OCI-M2 (cell line): ENCODE measurements at regions not wholly inside any gene's neighbourhood (a gene's known extent, or its start where the extent isn't known, plus 50 kb on each side); places are given as distances from the start of the nearest gene placed in this dataset.
"Not testable (repeated sequence)": the region's sequence is repeated elsewhere in the genome, so short reads cannot be mapped to it uniquely, and the experiment has no call there.

ENCODE experiments used
- DNase-seq: peaks from one replicate; lab custom pipeline; 2025; ENCODE audit not compliant: unreplicated experiment; lab: John Stamatoyannopoulos, UW

GRCh38 chr2:64792995-64793639 lies 139.4 kb upstream of the SERTAD2 start:
- DNase-seq = no peak

- no peak for DNase-seq
Observed at GRCh38 chr2:64793701-64794100, 140.0 kb upstream of the SERTAD2 start.

- DNase-seq = no peak
Observed at GRCh38 chr2:64794426-64794995, 140.8 kb upstream of the SERTAD2 start.

DNA sequence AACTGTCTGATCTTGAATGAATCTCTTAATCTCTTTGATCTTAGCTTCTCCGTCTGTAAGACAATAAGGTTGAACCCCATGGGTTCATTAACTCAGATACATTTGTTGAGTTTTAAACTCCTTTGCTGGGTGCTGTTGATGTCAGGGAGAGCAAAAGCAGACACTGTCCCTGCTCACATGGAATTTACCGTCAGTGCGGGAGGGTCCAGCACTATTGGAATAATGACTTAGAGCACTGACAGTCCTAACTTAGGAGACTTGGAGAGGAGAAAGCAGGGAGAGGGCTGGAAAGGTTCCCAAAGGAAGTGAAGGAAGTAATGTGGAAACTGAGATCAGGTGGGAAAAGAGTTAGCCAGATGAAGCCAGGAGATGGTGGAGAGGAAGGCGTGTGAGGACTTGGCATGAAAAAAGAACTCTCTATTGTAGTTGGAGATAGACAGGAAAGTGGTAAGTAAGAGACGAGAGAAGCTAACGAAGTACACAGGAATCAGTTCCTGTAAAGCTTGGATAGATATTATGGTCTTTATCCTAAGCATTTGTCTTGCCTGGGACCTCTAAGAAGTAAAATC lies 141.4 kb upstream of the SERTAD2 start:
- DNase-seq = no peak

DNA sequence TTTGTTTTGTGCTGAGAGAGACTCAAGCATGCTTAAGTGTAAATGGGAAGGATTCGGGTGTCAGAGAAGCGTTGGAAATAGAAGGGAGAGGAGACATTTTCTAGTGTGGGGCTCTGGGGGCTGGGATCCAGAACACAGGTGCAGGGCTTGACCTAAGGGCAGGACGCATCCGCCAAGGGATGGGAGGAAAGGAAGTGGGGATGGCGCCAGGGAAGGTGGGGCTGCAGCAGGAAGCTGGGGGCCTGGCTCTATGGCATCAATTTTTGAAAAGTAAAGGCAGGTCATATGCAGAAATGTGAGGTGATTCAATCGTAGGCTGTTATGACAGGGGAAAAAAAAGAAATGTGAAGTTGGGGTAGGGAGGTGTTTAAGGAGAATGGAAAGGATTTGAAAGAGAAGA lies 143.2 kb upstream of the SERTAD2 start:
- no peak for DNase-seq

GRCh38 chr2:64797881-64798575 lies 144.3 kb upstream of the SERTAD2 start:
- DNase-seq = no peak

GRCh38 chr2:64799592-64800252 lies 146.0 kb upstream of the SERTAD2 start:
- DNase-seq = no peak

GRCh38 chr2:64803776-64804175 lies 150.1 kb upstream of the SERTAD2 start:
- DNase-seq = no peak

- no peak for DNase-seq
Observed at GRCh38 chr2:64804651-64805050, 150.9 kb upstream of the SERTAD2 start.

- no peak for DNase-seq
Observed at GRCh38 chr2:64807417-64807816, 153.7 kb upstream of the SERTAD2 start.

- no peak for DNase-seq
Observed at GRCh38 chr2:64808092-64808491, 154.4 kb upstream of the SERTAD2 start.

DNA sequence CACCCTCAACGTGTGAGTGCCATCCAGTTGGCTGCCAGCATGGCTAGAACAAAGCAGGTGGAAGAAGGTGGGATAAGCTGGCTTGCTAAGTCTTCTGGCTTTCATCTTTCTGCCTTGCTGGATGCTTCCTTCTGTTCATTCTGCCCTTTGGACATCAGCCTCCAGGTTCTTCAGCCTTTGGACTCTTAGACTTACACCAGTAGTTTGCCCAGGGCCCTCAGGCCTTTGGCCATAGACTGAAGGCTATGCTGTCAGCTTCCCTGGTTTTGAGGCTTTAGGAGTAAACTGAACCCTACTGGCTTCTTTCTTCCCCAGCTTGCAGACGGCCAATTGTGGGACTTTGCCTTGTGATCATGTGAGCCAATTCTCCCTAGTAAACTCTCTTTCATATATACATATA lies 155.0 kb upstream of the SERTAD2 start:
- no peak for DNase-seq

DNA sequence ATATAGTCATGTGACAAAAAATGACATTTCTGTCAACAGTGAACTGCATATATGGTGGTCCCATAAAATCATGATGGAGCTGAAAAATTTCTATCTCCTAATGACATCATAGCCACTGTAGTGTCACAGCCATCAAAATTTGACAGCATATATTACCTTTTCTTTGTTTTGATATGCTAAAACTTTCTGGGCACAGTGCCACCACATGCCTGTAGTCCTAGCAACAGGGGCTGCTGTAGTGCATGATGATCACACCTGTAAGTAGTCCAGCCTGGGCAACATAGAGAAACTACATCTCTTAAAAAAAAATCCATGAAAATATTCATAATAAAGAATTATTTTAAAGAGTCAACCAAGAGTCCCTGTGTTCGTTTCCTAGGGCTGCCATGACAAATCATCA lies 155.5 kb upstream of the SERTAD2 start:
- no peak for DNase-seq

DNA sequence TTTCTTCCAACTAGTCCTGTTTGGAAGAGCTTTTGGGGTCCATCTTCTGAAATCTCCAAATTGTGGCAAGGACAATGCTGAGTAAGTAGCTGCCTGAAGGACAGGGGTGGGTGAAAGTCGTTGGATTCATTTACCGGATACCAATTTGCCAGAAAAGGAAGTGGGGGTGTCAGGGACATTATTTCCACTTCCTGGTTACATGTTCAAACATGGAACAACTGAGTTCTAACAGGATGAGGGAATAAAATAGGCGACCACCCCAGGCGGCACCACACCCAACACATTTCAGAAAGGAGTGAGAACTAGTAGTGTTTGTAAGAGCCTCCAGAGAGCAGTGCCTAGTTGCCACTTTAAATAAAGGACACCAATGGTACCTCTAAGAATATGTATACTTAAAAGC lies 158.6 kb upstream of the SERTAD2 start:
- no peak for DNase-seq

GRCh38 chr2:64814007-64814406 lies 160.3 kb upstream of the SERTAD2 start:
- DNase-seq = no peak

DNA sequence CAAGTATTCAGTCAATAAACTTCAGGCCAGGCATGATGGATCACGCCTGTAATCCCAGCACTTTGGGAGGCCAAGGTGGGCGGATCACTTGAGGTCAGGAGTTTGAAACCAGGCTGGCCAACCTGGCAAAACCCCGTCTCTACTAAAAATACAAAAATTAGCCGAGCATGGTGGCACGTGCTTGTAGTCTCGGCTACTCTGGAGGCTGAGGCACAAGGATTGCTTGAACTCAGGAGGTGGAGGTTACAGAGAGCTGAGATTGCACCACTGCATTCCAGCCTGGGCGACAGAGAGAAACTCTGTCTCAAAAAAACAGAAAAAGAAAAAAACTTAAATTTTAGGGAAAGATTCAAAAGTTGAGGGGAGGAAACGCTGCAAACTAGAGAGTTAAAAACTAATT lies 162.8 kb upstream of the SERTAD2 start:
- DNase-seq = not testable (repeated sequence)

DNA sequence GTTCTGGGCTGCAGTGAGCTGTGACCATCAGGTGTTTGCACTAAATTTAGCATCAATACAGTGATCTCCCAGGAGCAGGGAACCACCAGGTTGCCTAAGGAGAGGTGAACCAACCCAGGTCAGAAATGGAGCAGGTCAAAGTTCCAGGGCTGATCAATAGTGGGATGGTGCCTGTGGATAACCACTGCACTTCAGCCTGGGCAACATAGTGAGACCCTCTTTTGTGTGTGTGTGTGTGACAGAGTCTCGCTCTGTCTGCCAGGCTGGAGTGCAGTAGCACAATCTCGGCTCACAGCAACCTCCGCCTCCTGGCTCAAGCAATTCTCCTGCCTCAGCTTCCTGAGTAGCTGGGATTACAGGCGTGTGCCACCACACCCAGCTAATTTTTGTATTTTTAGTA lies 163.7 kb upstream of the SERTAD2 start:
- no peak for DNase-seq

- no peak for DNase-seq
Observed at GRCh38 chr2:64818664-64819060, 164.9 kb upstream of the SERTAD2 start.

DNA sequence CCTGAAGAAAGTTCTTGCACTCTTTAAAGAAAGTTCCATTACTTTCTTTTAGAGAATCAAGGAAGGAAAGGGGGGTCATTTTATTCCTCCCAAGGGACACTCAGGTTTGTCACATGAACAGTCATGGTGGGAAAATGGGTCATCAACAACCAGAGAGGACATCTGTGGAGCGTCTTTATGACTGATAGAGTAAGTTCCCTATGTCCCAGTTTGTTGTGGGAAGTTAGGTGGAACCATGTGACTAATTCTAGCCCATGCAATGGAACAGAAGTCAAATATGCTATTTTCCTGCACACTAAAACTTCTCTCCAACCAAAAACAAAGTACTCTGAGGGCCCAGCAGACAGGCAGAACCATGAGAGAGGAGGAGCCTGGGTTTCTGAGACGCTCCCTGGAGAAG lies 165.6 kb upstream of the SERTAD2 start:
- DNase-seq = no peak

GRCh38 chr2:64819774-64820688 lies 166.3 kb upstream of the SERTAD2 start:
- DNase-seq = no peak

DNA sequence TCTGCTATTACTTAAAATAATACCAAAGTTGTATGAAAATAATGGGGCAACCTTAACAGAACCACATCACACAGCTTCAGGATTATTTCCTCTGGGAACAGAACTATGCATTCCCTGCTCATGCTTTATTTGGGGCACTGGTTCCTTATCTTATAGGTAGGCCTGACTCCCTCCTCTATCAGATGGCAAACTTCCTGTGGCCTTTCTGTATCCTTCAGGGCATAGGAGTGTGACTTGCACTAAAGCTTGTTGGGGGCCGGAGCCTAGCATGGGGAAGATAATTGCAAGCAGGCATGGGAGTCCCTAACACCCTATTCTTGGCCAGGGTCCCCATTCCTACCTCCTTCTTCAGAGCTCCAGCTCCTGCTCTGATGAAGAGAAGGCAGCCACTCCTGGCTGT lies 167.2 kb upstream of the SERTAD2 start:
- no peak for DNase-seq
